MM.1S (cell line): ENCODE measurements at regions not wholly inside any gene's neighbourhood (a gene's known extent, or its start where the extent isn't known, plus 50 kb on each side); places are given as distances from the start of the nearest gene placed in this dataset.

Source experiments
- DNase-seq: peaks from one replicate; pipeline ENCODE4 v3.0.0-alpha.2; 2015
- H2AFZ ChIP-seq: fragments of 300-600 bp; sonication (generic); 2 replicates; pipeline ENCODE4 v1.6.0; 2016; ENCODE audit warnings: antibody characterized with exemption, low read length
- H3F3A ChIP-seq: fragments of 300-600 bp; sonication (generic); 2 replicates; pipeline ENCODE4 v1.6.1; 2016; ENCODE audit warnings: mild to moderate bottlenecking, antibody characterized with exemption, low read length, moderate library complexity, mixed read lengths; ENCODE audit not compliant: insufficient read depth
- H3K27ac ChIP-seq: fragments of 300-600 bp; sonication (generic); 2 replicates; pipeline ENCODE4 v1.5.1; 2016; ENCODE audit warnings: mild to moderate bottlenecking, low read length
- H3K27me3 ChIP-seq: fragments of 300-600 bp; sonication (generic); replicated peaks from 2 replicates; pipeline ENCODE4 v1.6.0; 2016; ENCODE audit warnings: low read length; ENCODE audit not compliant: insufficient read depth
- H3K36me3 ChIP-seq: fragments of 300-600 bp; sonication (generic); replicated peaks from 2 replicates; pipeline ENCODE4 v1.6.1; 2016; ENCODE audit warnings: mild to moderate bottlenecking, low read length, mixed read lengths; ENCODE audit not compliant: insufficient read depth
- H3K4me1 ChIP-seq: fragments of 300-600 bp; sonication (generic); 2 replicates; pipeline ENCODE4 v1.6.1; 2016; ENCODE audit warnings: low read length, mixed read lengths
- H3K4me2 ChIP-seq: fragments of 300-600 bp; sonication (generic); 2 replicates; pipeline ENCODE4 v1.6.0; 2016; ENCODE audit warnings: low read depth, low read length
- H3K4me3 ChIP-seq: fragments of 300-600 bp; sonication (generic); 2 replicates; pipeline ENCODE4 v1.5.1; 2016; ENCODE audit warnings: low read length, mixed read lengths
- H3K79me2 ChIP-seq: fragments of 300-600 bp; sonication (generic); 2 replicates; pipeline ENCODE4 v1.6.1; 2016; ENCODE audit warnings: mixed run types, low read length, mixed read lengths
- H3K9ac ChIP-seq: fragments of 300-600 bp; sonication (generic); 2 replicates; pipeline ENCODE4 v1.6.1; 2016; ENCODE audit warnings: low read length, mixed read lengths
- H3K9me2 ChIP-seq: fragments of 300-600 bp; sonication (generic); replicated peaks from 2 replicates; pipeline ENCODE4 v1.6.1; 2016; ENCODE audit warnings: mild to moderate bottlenecking, low read length, mixed read lengths; ENCODE audit not compliant: insufficient read depth
- H3K9me3 ChIP-seq: fragments of 300-600 bp; sonication (generic); replicated peaks from 2 replicates; pipeline ENCODE4 v1.6.1; 2016; ENCODE audit warnings: mild to moderate bottlenecking, low read length, mixed read lengths; ENCODE audit not compliant: insufficient read depth
- H4K20me1 ChIP-seq: fragments of 300-600 bp; sonication (generic); 2 replicates; pipeline ENCODE4 v1.6.1; 2016; ENCODE audit warnings: mild to moderate bottlenecking, low read length, moderate library complexity, mixed read lengths; ENCODE audit not compliant: insufficient read depth
- CTCF ChIP-seq: fragments of 300-600 bp; sonication (generic); IDR thresholded peaks from 2 replicates; pipeline ENCODE4 v1.5.1; 2016; ENCODE audit warnings: antibody characterized with exemption, low read length, mixed read lengths
- EZH2 ChIP-seq: fragments of 300-600 bp; sonication (generic); optimal IDR thresholded peaks from 2 replicates; pipeline ENCODE3; 2017; ENCODE audit warnings: low read depth, mild to moderate bottlenecking, antibody characterized with exemption, low read length, mixed read lengths
- EZH2phosphoT487 ChIP-seq: fragments of 300-600 bp; sonication (generic); IDR thresholded peaks from 2 replicates; pipeline ENCODE4 v1.6.1; 2018; ENCODE audit warnings: antibody characterized with exemption, low read length

DNA sequence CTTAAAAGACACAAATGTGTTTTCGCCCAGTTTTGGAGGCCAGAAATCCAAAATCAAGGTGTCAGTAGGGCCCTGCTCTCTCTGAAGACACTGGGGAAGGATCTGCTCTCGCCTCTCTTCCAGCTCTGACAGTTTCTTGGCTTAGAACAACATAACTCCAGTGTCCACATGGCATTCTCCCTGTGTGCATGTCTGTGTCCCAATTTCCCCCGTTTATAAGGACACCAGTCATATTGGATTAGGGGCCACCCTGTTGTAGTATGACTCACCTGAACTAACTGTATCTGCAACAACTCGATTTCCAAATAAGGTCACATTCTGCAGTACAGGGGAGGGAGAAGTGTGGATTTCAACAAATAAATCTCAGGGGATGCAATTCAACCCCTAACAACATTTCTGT, 263.2 kb downstream of the SS18 start:
- no peak for DNase-seq
- H3K9me3 ChIP-seq, result no peaks in the 10 kb centered on the region
- TF ChIP-seq EZH2 (no peak), CTCF (no peak), EZH2phosphoT487 (no peak)
- H4K20me1 ChIP-seq, result no peaks in the 10 kb centered on the region
- H3K79me2 ChIP-seq, result no peaks in the 10 kb centered on the region
- H3K27ac ChIP-seq, result no peak overlapping the region
- no peaks in the 10 kb centered on the region for H3F3A ChIP-seq
- no peaks in the 10 kb centered on the region for H3K36me3 ChIP-seq
- H3K9ac ChIP-seq, result no peak overlapping the region
- H2AFZ ChIP-seq, result no peak overlapping the region
- H3K27me3 ChIP-seq, result no peaks in the 10 kb centered on the region
- H3K4me3 ChIP-seq, result no peak overlapping the region
- H3K4me2 ChIP-seq, result no peak overlapping the region
- H3K4me1 ChIP-seq, result no peaks in the 10 kb centered on the region
- H3K9me2 ChIP-seq, result no peaks in the 10 kb centered on the region

DNA sequence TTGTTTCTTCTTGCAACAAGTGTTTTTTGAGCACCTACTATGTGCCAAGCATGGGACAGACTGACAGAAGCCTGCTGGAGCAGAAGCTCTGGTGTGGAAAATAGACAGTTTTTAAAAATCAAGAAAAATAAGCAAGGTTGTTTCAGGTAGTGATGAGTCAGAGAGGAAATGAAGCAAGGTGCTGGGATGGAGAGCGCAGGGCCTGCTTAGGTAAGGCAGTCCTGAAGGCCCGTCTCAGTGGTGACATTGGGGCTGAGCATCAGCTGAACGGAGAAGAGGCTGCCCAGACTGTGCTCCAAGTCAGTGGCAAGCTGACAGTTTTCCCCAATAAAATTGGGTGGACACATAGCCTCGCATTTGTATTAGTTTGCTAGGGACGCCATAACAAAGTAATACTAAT, 263.6 kb downstream of the SS18 start:
- Histone ChIP-seq H3K27me3 (no peaks in the 10 kb centered on the region), H3K27ac (no peak overlapping the region), H2AFZ (no peak overlapping the region), H3K9me2 (no peaks in the 10 kb centered on the region), H3K4me2 (no peak overlapping the region), H3K4me1 (no peaks in the 10 kb centered on the region), H3K9ac (no peak overlapping the region), H3K79me2 (no peaks in the 10 kb centered on the region), H3K4me3 (no peak overlapping the region), H4K20me1 (no peaks in the 10 kb centered on the region), H3K36me3 (no peaks in the 10 kb centered on the region), H3F3A (no peaks in the 10 kb centered on the region), H3K9me3 (no peaks in the 10 kb centered on the region)
- DNase-seq, result no peak
- TF ChIP-seq CTCF (no peak), EZH2phosphoT487 (no peak), EZH2 (no peak)

GRCh38 chr18:25825979-25826776, 264.2 kb downstream of the SS18 start:
- H2AFZ ChIP-seq, result no peak overlapping the region
- TF ChIP-seq CTCF (no peak), EZH2 (no peak), EZH2phosphoT487 (no peak)
- no peaks in the 10 kb centered on the region for H3F3A ChIP-seq
- no peaks in the 10 kb centered on the region for H3K4me1 ChIP-seq
- H3K27ac ChIP-seq, result no peak overlapping the region
- H3K9me2 ChIP-seq, result no peaks in the 10 kb centered on the region
- no peak overlapping the region for H3K4me2 ChIP-seq
- H3K9me3 ChIP-seq, result no peaks in the 10 kb centered on the region
- no peaks in the 10 kb centered on the region for H3K27me3 ChIP-seq
- H3K79me2 ChIP-seq, result no peaks in the 10 kb centered on the region
- H3K4me3 ChIP-seq, result no peak overlapping the region
- H3K36me3 ChIP-seq, result no peaks in the 10 kb centered on the region
- H4K20me1 ChIP-seq, result no peaks in the 10 kb centered on the region
- H3K9ac ChIP-seq, result no peak overlapping the region
- DNase-seq, result no peak
